Jurkat, Clone E6-1 (cell line): ENCODE measurements at regions not wholly inside any gene's neighbourhood (a gene's known extent, or its start where the extent isn't known, plus 50 kb on each side); places are given as distances from the start of the nearest gene placed in this dataset.
"Not testable (repeated sequence)": the region's sequence is repeated elsewhere in the genome, so short reads cannot be mapped to it uniquely, and the experiment has no call there.

Experiments
- DNase-seq: peaks from one replicate; pipeline ENCODE4 v3.0.0-alpha.2; 2011; ENCODE audit warnings: low read depth, low spot score
- H3K4me3 ChIP-seq: 2 replicates; pipeline ENCODE4 v1.5.1; 2011; ENCODE audit warnings: mild to moderate bottlenecking, low read length, control low read depth, moderate library complexity

DNA sequence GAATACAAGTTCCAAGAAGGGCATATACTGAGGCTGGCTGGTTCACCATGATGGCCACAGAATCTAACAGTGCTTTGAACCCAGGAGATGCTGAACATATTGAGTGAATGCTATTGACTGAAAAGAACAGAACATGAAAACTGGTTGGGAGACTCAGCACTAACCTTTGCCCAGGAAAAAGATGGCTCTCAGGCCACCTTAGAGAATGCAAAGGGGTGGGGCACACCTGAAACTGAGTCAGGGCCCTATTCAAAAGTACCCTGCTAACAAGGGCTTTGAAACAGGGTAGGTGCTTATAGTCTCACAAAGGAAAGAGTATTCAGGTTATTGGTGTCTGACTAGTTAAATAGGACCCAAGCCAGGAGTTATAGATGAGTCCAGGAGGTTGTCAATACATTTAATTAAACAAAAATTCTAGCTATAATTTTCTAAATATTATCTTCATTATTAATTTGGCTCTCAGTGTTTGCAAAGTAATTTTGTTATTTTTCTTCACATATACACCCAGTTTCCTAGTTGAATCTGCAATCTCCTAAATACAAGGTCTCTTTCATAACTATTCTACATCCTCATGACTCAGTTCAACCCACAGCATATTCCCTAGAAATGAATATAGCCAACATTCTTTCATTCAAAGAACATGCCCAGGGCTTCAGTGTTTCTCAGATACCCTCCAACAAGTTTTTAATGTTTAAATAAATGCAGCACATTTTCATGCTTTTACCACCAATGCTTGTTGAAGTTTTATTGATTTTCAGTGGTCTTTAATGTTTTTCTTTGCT is 144.2 kb upstream of the RAPGEF2 start:
- no peak for DNase-seq
- H3K4me3 ChIP-seq: no peak overlapping the region

DNA sequence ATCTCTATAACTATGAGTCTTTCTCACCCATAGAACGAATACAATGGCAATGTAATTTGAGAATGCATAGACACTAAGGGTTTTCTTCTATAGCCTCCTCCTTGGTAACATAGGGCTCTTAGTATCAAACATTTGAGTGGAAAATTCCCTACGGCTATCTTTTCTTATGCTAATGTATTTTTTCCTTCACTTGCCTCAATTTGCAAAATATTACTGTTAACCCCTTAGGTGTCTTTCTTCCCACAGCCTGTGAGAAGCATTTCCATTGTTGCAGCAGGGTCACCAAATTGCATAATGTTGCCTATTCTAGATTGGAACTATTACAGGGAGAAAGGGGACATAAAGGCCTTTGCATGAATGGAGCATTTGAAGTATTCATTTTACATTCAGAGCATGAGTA is 140.5 kb upstream of the RAPGEF2 start:
- DNase-seq: no peak
- H3K4me3 ChIP-seq: no peak overlapping the region

DNA sequence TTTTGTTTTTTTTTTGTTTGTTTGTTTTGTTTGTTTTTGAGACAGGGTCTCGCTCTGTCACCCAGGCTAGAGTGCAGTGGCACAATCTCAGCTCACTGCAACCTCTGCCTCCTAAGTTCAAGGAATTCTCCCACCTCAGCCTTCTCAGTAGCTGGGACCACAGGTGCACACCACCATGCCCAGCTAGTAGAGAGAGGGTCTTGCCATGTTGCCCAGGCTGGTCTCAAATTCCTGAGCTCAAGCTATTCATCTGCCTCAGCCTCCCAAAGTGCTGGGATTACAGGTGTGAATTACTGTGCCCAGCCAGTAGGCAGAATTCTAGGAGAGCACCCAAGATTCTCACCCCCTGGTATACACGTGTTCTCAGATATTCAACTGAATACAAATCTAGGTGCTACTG is 139.6 kb upstream of the RAPGEF2 start:
- not testable (repeated sequence) for H3K4me3 ChIP-seq, DNase-seq

DNA sequence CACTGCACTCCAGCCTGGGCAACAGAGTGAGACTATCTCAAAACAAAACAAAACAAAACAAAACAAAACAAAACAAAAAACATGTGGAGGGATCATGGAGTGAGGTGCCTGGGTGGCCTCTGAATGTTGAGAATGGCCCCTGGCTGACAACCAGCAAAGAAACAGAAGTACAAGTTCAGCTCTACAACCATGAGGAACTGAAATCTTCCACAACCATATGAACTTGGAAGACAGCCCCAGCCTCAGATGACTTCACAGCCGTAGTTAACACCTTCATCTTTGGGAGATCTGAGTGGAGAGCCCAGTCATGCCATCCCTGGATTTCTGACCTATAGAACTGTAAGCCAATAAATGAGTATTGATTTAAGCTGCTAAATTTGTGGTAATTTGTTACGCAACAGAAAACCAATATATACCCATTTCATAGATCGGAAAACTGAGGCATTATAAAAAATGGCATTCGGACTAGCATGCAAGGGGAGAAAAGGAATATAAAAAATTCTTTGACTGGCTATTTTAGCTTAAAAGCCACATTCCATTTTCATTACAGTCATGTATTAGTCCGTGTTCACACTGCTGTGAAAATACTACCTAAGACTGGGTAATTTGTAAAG is 138.7 kb upstream of the RAPGEF2 start:
- no peak overlapping the region for H3K4me3 ChIP-seq
- DNase-seq: no peak

DNA sequence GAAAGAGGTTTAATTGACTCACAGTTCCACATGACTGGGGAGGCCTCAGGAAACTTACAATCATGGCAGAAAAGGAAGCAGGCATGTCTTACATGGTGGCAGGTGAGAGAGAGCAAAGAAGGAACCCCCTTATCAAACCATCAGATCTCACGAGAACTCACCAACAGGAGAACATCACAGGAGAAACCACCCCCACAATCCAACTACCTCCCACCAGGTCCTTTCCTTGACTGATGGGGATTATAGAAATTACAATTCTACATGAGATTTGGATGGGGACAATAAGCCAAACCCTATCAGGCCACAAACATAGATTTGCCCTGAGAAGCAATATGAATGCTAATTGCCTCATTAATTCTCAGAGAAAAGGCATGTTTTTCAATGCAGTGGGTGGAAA is 138.2 kb upstream of the RAPGEF2 start:
- H3K4me3 ChIP-seq: no peak overlapping the region
- DNase-seq: peak; percentile 11

DNA sequence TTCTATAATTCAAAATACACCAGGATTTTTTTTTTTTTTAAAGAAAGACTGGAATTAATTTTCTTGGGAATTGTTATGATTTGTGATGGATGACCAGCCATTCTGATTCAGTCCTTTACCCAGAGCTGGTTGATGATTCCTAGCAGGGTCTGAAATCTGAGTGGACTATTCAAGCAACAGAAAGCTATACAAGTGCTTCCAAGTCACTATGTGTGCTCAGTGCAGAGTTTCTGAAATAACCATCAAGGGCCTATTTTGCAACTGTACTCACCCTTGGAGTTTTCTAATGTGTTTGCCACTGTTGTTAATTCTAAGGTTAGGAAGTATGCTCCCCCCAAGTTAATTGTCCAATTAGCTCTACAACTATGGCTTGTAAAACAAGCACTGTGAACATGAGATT is 137.7 kb upstream of the RAPGEF2 start:
- H3K4me3 ChIP-seq: no peak overlapping the region
- no peak for DNase-seq

DNA sequence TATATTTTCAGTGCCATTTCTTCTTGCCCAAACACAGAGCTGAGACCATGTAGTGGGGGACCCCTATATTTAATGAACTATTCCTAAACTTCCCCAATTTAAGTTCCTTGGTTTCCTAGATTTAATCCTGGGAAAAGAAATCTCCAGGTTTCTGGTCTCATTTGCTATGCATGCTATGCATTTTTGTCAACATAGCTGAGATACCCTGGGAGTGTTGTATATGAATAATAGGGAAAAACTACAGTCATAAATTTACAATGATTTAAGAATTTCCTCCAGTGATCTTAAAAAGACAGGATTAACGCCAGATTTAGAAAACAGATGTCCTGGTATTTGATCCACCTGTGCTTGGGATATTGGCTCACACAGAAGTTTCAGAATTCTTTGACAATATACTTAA is 136.8 kb upstream of the RAPGEF2 start:
- DNase-seq: no peak
- H3K4me3 ChIP-seq: no peak overlapping the region

DNA sequence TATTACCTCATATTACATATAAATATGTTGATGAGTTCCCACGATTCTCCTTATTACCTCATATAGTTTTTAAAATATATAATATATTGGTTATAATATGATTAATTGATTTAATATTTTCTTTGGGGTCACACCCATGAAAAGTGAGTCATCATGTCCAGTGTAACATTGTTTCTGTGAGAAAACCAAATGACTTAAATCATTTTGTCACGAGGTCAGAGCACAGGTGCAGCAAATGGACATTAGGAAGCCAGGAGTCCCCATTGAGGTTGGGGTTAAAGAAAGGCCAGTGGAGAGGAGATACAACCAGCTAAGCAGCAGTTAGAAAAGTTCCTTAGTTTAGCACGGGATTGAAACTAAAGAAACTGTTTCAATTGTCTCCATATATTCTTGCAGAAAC is 133.9 kb upstream of the RAPGEF2 start:
- DNase-seq: no peak
- no peak overlapping the region for H3K4me3 ChIP-seq

DNA sequence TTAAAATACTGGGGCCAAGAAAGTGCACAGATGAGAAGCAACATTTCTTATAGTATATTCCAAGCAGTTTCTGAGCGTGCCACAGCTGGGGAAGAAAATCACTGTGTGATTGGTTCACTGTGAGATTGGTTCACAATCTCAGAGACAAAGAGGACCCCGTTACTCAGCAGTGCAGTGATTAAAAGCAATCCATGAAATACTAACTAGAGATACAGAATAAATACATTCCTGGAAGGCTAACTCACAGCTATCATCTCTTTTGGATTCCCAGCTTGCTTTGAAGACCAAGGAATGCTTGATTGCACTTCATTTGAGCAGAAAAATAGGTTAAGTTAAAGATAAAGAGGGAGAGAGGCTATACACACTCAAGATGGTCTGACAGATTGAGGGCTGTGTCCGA is 132.1 kb upstream of the RAPGEF2 start:
- DNase-seq: no peak

DNA sequence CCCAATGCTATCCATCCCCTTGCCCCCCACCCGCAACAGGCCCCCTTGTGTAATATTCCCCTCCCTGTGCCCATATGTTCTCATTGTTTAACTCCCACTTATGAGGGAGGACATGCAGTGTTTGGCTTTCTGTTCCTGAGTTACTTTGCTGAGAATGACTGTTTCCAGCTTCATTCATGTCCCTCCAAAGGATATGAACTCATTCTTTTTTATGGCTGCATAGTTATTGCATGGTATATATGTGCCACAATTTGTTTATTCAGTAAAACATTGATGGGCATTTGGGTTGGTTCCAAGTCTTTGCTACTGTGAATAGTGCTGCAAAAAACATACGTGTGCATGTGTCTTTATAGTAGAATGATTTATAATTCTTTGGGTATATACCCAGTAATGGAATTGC is 128.4 kb upstream of the RAPGEF2 start:
- not testable (repeated sequence) for DNase-seq, H3K4me3 ChIP-seq

More for the DNA sequence above, 132.1 kb upstream of the RAPGEF2 start:
- no peak overlapping the region for H3K4me3 ChIP-seq

DNA sequence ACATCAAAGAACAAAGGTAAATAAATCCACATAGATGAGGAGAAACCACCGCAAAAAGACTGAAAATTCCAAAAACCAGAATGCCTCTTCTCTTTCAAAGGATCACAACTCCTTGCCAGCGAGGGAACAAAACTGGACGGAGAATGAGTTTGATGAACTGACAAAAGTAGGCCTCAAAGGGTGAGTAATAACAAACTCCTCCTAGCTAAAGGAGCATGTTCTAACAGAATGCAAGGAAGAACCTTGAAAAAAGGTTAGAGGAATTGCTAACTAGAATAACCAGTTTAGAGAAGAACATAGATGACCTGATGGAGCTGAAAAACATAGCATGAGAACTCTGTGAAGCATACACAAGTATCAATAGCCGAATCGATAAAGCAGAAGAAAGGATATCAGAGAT is 122.2 kb upstream of the RAPGEF2 start:
- DNase-seq: not testable (repeated sequence)

DNA sequence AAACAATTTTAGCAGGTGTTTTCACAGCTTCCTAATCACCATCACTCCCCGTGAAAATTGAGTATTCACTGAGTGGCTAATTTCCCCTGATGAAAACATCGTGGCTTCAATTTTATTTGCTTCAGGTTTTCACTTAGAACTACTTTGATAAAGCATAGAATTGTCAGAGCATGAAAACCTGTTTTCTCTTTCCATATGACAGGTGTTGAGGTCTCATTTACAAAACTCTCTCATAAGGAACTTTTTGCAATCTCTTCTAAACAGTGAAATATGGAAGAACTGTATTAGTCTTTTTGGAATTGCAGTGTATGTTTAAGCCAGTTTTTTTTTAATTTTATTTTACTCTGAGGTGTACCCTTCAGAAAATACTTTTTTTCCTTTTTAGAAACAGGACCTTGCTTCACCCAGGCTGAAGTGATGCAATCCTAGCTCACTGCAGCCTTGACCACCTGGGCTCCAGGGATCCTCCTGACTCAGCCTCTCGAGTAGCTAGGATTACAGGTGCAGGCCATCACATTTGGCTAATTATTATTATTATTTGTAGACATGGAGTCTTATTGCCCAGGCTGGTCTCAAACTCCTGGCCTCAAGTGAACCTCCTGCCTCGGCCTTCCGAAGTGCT is 111.2 kb upstream of the RAPGEF2 start:
- no peak overlapping the region for H3K4me3 ChIP-seq
- no peak for DNase-seq

More for the DNA sequence above, 122.2 kb upstream of the RAPGEF2 start:
- H3K4me3 ChIP-seq: not testable (repeated sequence)

DNA sequence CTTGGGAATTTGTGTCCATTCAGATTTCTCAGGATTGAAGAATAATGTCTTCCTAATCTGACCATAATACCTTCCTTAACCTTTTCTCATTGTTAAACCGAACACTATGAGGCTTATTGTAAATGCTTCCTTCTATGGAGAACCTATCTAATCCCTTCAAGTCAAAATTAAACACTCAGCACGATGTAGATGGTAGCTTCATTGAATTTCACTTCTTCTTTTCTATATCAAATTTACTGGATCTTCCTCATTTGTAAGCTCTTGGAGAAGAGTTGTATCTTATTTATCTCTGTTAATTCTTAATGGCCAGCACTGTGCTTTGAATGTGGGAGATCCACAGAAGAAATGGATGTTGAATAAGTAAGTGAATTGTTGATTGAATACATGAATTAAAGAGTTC is 109.0 kb upstream of the RAPGEF2 start:
- H3K4me3 ChIP-seq: no peak overlapping the region
- DNase-seq: no peak

DNA sequence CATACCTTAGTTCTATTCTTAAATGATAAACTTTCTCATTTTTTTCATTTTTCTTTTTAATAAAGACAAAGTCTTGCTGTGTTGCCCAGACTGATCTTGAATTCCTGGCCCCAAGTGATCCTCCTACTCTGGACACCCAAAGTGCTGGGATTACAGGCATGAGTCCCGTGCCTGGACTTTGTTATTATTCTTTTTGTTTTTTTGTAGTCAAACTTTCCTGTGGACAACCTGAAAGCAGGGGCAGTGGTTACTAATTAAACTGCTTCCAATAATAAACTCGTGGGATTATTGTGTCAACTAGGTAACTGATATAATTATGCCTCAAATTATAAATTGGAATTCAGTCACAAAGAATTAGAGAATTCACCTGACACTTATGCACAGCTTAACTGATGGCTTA is 107.8 kb upstream of the RAPGEF2 start:
- no peak for DNase-seq
- no peak overlapping the region for H3K4me3 ChIP-seq

DNA sequence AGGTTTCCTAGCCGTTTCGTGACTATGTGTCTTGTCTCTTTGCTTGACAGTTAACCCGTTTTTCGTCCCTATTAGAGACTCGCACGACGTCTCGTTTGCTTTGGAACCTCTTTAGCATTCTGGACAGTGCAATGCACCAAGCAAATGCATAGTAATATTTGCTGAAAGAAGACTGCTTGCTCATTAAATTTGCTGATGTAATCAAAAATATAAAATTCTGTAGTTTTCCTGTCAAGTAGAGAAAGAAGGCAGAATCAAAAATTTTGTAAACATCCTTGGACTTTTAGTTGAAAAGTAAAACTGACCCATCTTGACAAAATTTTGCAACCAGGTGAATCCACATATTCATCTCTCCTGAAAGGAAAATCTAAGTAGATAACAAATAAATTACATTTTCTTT is 106.9 kb upstream of the RAPGEF2 start:
- no peak for DNase-seq

DNA sequence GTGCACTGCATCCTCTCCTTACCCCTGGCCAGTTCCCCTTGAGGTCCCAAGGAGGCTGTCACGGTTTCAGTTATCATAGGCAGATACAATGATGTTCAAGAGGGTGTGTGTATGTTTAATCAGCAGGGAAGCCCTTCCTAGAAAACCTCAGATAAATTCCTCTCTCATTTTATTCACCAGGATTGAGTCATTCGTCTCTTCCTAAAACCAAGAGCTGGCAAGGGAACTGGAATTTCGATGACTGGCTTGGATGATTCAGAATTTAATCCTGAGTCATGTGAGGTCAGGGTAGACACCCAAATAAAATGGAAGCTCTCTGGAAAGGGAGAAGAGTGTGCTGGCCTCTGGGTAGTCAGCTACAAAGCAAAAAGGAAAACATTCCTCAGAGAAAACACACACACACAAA is 106.2 kb upstream of the RAPGEF2 start:
- H3K4me3 ChIP-seq: no peak overlapping the region
- DNase-seq: no peak

More for the DNA sequence above, 106.9 kb upstream of the RAPGEF2 start:
- no peak overlapping the region for H3K4me3 ChIP-seq

DNA sequence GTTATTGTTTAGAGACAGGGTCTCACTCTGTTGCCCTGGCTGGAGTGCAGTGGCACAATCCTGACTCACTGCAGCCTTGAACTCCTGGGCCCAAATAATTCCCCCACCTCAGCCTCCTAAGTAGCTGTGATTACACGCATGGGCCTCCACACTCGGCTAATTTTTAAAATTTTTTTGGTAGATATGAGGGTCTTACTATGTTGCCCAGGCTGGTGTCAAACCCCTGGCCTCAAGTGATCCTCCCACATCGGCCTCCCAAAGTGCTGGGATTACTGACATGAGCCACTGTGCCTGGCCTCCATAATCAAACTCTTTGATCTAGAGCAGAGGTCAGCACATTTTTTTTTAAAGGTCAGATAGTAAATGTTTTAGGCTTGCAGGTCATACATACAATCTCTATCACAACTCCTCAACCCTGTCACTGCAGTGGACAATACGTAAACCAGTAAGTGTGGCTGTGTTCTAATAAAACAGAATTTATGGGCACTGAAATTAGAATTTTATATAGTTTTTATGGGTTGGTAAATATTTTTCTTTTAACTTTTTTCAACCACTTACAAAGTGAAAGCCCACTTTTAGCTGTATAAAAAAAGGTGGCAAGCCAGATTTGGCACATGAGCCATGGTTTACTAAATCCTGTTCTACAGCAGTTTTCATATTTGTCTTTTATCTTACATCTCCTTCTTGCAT is 105.1 kb upstream of the RAPGEF2 start:
- no peak overlapping the region for H3K4me3 ChIP-seq
- DNase-seq: no peak

DNA sequence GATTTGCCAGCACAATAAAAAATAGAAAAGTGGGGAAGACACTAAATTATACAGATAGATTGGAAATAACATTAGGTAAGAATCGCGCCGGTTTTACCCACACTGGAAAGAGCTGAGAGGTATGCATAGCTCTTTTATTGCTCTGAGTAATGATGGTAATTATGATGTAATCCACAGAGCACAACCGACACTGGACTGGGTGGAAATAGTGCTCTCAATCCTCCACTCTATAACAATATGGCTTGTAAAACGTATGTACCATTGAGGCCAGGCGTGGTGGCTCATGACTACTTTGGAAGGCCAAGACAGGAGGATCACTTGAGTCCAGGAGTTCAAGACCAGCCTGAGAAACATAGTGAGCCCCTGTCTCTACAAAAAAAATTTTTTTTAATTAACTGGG is 104.3 kb upstream of the RAPGEF2 start:
- DNase-seq: no peak

DNA sequence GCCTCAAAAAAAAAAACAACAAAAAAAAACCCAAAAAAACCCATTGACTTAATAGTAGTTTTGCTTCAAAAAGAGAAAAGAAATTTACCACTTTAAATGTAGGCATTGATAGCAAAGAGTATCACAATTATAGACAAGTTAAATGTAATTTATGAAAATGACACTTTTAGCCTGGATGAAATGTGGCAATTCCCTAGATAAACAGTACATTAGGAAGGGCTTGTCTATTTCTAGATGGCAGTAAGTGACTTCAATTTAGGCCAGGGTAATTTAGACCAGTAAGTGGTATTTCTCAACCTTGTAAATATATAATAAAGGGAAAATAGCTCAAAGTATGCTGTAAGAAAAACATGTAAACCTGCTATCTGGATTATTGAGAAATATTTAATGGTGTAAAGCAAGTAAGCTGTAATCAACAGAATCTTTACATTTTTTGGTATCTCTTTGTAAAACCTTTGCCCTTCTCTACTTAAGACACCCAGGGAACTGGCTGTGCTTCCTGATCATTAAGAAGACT is 103.7 kb upstream of the RAPGEF2 start:
- H3K4me3 ChIP-seq: no peak overlapping the region
- DNase-seq: no peak

More for the DNA sequence above, 104.3 kb upstream of the RAPGEF2 start:
- H3K4me3 ChIP-seq: no peak overlapping the region

DNA sequence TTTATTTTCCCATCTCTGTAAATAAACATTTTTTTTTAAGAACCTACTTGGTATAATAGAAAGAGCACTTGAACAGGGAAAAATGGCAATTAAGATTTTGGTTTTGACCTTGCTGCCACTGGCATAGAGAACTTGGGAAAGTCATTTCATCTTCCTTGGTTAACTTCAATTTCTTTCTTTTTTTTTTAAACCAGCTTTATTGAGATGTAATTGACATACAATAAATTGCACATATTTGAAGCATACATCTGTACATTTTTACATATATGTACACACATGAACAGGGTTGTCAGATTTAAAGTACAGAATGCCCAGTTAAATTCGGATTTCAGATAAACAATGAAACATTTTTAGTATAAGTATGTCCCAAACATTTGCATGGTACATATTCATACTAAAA is 103.0 kb upstream of the RAPGEF2 start:
- H3K4me3 ChIP-seq: no peak overlapping the region
- no peak for DNase-seq
